ENCODE measurements at regions not wholly inside any gene's neighbourhood (a gene's known extent, or its start where the extent isn't known, plus 50 kb on each side); places are given as distances from the start of the nearest gene placed in this dataset.

DNA sequence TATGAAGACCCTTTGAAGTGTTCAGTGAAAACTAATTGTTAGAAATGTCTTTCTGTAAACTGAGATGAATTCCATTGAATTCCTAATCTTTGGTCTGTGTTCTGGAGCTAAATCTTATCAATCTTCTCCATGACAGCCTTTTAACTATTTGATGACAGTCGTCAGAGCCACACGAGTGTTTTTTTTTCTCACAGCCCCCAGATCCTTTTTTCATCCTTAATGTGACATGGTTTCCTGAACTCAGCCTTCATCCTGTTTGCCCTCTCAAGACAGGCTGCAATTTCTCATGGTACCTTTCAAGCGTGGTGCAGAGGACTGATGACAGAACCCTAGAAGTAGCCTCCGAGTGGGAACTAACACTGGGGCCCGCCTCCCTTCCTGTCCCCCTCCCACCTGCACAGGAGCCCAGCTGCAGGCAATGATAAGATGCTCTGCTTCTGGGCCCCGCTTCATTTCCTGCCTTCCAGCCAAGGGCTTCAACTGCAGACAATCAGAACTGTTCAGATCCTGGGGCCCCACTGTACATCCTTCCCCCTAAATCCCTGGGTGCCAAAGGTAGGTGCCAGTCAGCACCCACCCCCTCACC, 114.6 kb upstream of the VAV3 start:
- TF ChIP-seq, protein P1, sequence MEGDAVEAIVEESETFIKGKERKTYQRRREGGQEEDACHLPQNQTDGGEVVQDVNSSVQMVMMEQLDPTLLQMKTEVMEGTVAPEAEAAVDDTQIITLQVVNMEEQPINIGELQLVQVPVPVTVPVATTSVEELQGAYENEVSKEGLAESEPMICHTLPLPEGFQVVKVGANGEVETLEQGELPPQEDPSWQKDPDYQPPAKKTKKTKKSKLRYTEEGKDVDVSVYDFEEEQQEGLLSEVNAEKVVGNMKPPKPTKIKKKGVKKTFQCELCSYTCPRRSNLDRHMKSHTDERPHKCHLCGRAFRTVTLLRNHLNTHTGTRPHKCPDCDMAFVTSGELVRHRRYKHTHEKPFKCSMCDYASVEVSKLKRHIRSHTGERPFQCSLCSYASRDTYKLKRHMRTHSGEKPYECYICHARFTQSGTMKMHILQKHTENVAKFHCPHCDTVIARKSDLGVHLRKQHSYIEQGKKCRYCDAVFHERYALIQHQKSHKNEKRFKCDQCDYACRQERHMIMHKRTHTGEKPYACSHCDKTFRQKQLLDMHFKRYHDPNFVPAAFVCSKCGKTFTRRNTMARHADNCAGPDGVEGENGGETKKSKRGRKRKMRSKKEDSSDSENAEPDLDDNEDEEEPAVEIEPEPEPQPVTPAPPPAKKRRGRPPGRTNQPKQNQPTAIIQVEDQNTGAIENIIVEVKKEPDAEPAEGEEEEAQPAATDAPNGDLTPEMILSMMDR (IDR thresholded peaks at IDR 0.05; ENCODE audit: low read length) = no peak
- TF ChIP-seq EZH2 (IDR thresholded peaks at IDR 0.05; ENCODE audit: borderline replicate concordance, low read length) = no peak
- no peaks in the 10 kb centered on the region for H3K9me3 ChIP-seq (ENCODE audit: low read length)
- no peak overlapping the region for H3K4me3 ChIP-seq (ENCODE audit: low read depth, low read length, poor library complexity, severe bottlenecking)
- no peak overlapping the region for H3K9ac ChIP-seq (ENCODE audit: low read length)
- no peak overlapping the region for H2AFZ ChIP-seq (ENCODE audit: low read length)
- no peaks in the 10 kb centered on the region for H4K20me1 ChIP-seq (ENCODE audit: insufficient read depth, low read length)
- no peaks in the 10 kb centered on the region for H3K9me2 ChIP-seq (ENCODE audit: low read depth, low read length)
- peaks cover 21% of the 10 kb centered on the region for H3K4me1 ChIP-seq (ENCODE audit: insufficient read depth, low read length, severe bottlenecking)
- H3K4me2 ChIP-seq (ENCODE audit: low read length) = no peak overlapping the region
- no peak overlapping the region for H3K27ac ChIP-seq (ENCODE audit: low read depth, low read length, poor library complexity, severe bottlenecking)
- no peaks in the 10 kb centered on the region for H3F3A ChIP-seq (ENCODE audit: insufficient read depth, low read length)
- no peaks in the 10 kb centered on the region for H3K79me2 ChIP-seq (ENCODE audit: insufficient read depth, low read length)
- no peaks in the 10 kb centered on the region for H3K27me3 ChIP-seq (ENCODE audit: insufficient read depth, low read length)
- H3K36me3 ChIP-seq (ENCODE audit: insufficient read depth, low read length) = no peaks in the 10 kb centered on the region

DNA sequence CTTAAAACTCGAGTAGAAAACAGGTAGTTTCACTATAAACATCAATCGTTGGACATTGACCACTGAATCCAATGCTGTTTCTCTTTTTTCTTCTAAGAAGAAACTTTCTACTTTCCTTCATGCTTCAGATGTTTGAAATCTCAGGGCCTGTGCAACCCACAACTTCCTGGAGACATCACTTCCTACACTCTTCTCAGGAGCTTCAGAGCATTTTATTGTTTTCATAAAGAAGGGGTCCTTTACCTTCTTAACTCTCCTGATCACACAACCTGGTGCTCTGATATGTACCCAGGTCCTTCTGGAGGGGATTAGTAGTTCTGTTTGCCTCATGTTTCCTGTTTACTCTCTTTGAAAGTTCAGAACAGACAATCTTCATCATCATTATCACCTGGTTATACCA, 113.0 kb upstream of the VAV3 start:
- Histone ChIP-seq H3K4me3 (ENCODE audit: low read depth, low read length, poor library complexity, severe bottlenecking) (no peak overlapping the region), H3K27ac (ENCODE audit: low read depth, low read length, poor library complexity, severe bottlenecking) (no peak overlapping the region), H3K9ac (ENCODE audit: low read length) (no peak overlapping the region), H3K79me2 (ENCODE audit: insufficient read depth, low read length) (no peaks in the 10 kb centered on the region), H3K27me3 (ENCODE audit: insufficient read depth, low read length) (no peaks in the 10 kb centered on the region), H4K20me1 (ENCODE audit: insufficient read depth, low read length) (no peaks in the 10 kb centered on the region), H3K9me3 (ENCODE audit: low read length) (no peaks in the 10 kb centered on the region), H3K4me2 (ENCODE audit: low read length) (0 out of 2 replicates have a peak overlapping the region, but pooled peaks have one; percentile 7), H3K4me1 (ENCODE audit: insufficient read depth, low read length, severe bottlenecking) (peaks cover 21% of the 10 kb centered on the region), H3F3A (ENCODE audit: insufficient read depth, low read length) (no peaks in the 10 kb centered on the region), H2AFZ (ENCODE audit: low read length) (0 out of 2 replicates have a peak overlapping the region, but pooled peaks have one; percentile 10), H3K36me3 (ENCODE audit: insufficient read depth, low read length) (no peaks in the 10 kb centered on the region), H3K9me2 (ENCODE audit: low read depth, low read length) (no peaks in the 10 kb centered on the region)
- TF ChIP-seq, protein P1 (IDR thresholded peaks at IDR 0.05; ENCODE audit: low read length) = no peak
- no peak for TF ChIP-seq EZH2 (IDR thresholded peaks at IDR 0.05; ENCODE audit: borderline replicate concordance, low read length)

DNA sequence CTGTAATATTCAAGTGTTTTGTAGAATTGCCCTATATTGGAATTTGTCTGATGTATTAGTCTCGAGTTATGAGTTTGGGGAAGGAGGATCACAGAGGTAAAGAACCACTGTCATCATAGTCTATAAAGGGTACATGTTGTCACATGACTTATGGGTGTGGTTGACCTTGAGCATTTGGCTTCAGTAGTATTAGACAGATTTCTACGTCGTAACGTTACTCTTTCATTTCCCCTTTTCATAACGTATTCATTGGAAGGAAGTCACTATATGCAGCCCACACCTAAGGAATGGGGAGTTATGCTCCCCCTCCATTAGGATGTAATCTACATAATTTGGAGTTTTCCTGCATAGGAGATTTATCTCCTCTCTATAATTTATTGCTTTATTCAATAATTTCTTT, 110.1 kb upstream of the VAV3 start:
- no peak overlapping the region for H3K4me2 ChIP-seq (ENCODE audit: low read length)
- H3K4me3 ChIP-seq (ENCODE audit: low read depth, low read length, poor library complexity, severe bottlenecking) = no peak overlapping the region
- H3F3A ChIP-seq (ENCODE audit: insufficient read depth, low read length) = no peaks in the 10 kb centered on the region
- H2AFZ ChIP-seq (ENCODE audit: low read length) = no peak overlapping the region
- no peaks in the 10 kb centered on the region for H3K79me2 ChIP-seq (ENCODE audit: insufficient read depth, low read length)
- H3K36me3 ChIP-seq (ENCODE audit: insufficient read depth, low read length) = no peaks in the 10 kb centered on the region
- H3K9me2 ChIP-seq (ENCODE audit: low read depth, low read length) = no peaks in the 10 kb centered on the region
- no peak overlapping the region for H3K9ac ChIP-seq (ENCODE audit: low read length)
- no peaks in the 10 kb centered on the region for H4K20me1 ChIP-seq (ENCODE audit: insufficient read depth, low read length)
- no peaks in the 10 kb centered on the region for H3K27me3 ChIP-seq (ENCODE audit: insufficient read depth, low read length)
- no peaks in the 10 kb centered on the region for H3K9me3 ChIP-seq (ENCODE audit: low read length)
- peaks cover 21% of the 10 kb centered on the region for H3K4me1 ChIP-seq (ENCODE audit: insufficient read depth, low read length, severe bottlenecking)
- H3K27ac ChIP-seq (ENCODE audit: low read depth, low read length, poor library complexity, severe bottlenecking) = no peak overlapping the region
- no peak for TF ChIP-seq EZH2 (IDR thresholded peaks at IDR 0.05; ENCODE audit: borderline replicate concordance, low read length)
- TF ChIP-seq, protein P1 (IDR thresholded peaks at IDR 0.05; ENCODE audit: low read length) = no peak

All from OCI-LY1 (cell line).